GM18870 (cell line): ENCODE measurements at regions not wholly inside any gene's neighbourhood (a gene's known extent, or its start where the extent isn't known, plus 50 kb on each side); places are given as distances from the start of the nearest gene placed in this dataset.
A peak's percentile ranks its signal among the peaks of the same experiment; 100 is the strongest.

ENCODE experiments used
- ATAC-seq: cut with Tn5 transposase; IDR thresholded peaks from one replicate; pipeline ENCODE4 v1.9.1; 2021; ENCODE audit warnings: moderate library complexity; ENCODE audit not compliant: unreplicated experiment

- ATAC-seq, result peak; percentile 51
Observed at GRCh38 chr3:150074697-150075416, 104.2 kb upstream of the PFN2 start.

- ATAC-seq, result peak; percentile 69
Observed at GRCh38 chr3:150074277-150074676, 103.6 kb upstream of the PFN2 start.

DNA sequence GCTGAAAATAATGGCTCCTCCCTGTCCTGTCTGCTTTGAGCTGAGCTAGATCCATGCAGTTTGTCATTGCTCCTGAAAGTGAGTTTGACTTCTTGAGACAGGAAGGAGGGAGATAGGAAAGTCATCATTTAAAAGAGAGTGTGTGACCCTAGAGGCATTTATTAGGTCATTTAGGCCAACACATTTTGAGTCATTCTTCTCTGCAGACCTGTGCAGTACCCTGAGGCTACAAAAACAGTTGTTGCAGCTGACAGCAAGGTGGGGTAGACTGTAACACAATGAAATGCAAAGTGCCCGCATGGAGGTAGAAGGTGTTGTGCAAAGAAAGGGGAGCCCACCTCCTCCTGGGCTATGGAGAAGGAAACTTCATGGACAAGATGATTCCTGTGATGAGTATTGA lies 102.8 kb upstream of the PFN2 start:
- ATAC-seq, result no peak

GRCh38 chr3:150073031-150073430 lies 102.3 kb upstream of the PFN2 start:
- ATAC-seq, result no peak

DNA sequence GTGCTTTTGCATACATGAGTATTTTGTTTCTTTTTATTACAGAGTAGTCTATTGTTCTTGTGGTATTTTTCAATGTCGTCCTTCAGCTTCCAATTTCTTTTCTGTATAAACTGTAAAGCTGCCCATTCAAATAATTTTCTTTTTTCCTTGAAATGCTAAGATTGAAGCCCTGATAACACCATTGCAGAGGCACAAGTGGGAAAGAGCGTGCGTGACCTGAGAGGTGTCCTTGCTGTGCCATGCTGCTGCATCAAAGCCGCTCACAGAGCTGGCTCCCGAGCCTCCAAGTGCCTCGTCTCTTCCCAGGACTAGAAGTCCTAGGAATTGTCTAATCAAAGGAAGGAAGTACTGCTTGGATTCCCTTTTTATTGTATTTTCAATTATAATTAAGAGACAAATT lies 101.9 kb upstream of the PFN2 start:
- ATAC-seq, result no peak

GRCh38 chr3:150070271-150070670 lies 99.6 kb upstream of the PFN2 start:
- ATAC-seq, result no peak

DNA sequence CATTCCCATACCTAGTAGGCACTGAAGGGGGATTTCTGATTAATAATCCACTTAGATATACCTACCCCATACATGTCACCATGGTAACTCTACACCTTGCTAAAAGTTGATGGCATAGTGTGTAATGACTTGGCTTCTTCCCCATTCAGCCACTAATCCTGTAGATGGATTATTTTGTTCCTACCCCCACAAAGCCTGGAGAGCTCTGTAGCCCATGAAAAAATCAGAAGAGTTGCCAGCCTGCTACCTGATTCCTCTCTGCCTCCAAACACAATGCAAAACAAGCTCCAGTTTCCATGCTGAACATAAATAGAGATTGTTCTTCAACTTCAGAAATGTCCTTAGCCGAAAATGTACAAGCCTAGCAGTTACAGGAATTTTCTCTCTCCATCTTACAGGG lies 98.9 kb upstream of the PFN2 start:
- no peak for ATAC-seq

GRCh38 chr3:150069154-150069527 lies 98.4 kb upstream of the PFN2 start:
- no peak for ATAC-seq

GRCh38 chr3:150068440-150069153 lies 97.9 kb upstream of the PFN2 start:
- no peak for ATAC-seq

DNA sequence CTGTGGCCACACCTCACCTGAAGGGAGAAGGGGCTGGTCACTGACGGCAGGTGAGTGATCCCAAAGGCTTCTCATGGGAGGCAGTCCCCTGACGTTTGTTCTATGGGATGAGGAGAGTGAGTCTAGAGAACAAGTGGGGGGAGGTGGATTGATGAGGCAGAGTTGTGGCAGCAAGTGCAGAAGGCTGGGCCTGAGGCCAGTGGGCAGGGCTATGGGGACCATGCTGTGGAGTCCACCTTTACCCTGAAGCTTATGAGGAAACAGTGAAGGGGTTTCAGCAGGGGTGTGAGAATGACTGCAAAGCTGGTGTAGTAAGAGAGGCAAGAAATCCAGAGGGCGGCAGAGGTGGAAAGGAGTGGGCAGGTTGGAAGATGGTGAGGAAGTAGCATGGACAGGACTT lies 96.9 kb upstream of the PFN2 start:
- no peak for ATAC-seq

DNA sequence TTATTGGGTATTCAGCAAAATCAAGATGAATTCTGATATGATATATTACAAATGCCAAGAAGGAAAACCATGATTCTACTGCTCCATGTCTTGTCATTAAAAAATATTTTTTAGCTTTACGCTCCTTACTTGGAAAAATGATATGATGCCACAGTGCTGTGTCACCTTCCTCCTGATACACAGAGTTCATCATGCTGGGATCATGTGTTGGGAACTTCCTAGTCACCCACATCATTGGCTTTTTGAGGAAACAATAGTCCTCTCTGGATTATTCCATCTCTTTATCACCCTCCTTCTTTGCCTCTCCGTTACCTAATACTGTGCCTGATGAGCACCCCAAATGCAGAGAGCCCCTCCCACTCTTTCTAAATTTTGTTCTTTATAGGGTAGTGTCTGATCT lies 94.3 kb upstream of the PFN2 start:
- ATAC-seq, result no peak

GRCh38 chr3:150063237-150063636 lies 92.5 kb upstream of the PFN2 start:
- ATAC-seq, result no peak

GRCh38 chr3:150062492-150062891 lies 91.8 kb upstream of the PFN2 start:
- ATAC-seq, result no peak

DNA sequence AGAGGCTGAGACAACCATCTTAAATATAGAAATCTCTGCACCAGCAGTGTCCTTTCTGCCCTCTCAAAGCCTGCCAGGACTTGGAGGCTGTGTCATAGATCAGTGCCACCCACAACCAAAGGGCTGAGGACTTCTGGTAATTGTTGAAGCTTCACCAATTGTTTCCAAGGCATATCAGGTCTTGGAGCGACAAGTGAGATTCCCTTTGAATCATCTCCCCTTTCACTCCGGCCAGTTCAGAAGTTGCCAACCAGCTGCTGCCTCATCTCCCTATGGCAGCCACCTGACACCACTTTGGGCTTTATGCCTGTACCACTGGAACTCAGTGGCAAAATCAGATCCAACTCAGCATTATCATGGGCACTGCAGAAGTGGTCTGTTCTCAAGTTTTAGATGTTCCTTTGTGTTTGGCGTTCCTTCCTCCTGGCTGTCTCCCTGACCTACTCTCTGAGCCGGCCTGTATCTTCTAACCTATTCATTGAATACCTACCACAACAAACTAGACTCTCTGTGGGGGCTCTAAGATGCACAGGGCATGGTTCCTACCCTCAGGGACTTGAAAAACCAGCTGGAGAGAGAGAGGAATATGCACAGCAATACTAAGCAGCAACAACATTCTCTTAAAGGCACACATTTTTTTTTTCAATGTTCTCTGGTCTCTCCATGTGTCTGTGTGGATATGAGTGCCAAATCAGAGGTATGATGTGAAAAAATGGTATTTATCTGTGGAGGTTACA lies 90.8 kb upstream of the PFN2 start:
- ATAC-seq, result no peak

DNA sequence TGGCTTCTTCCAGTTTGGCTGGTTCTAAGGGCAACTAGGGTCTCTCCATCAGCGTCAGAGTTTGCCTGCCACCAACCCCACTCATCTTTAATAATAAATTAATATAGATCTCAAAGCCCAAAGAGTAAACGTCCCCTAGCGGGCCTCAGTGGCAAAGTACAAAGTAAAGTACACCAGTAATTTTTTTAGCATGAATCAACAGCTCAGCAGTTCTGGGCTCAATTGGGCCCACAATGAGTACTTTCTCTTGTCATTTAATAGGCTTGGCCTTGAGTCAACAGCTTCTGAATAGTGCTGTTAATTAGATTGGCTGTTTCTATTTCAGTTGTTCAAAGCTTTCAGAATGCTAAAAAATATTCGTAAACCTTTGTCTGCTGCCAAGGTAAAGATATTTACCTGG lies 89.0 kb upstream of the PFN2 start:
- ATAC-seq, result no peak

DNA sequence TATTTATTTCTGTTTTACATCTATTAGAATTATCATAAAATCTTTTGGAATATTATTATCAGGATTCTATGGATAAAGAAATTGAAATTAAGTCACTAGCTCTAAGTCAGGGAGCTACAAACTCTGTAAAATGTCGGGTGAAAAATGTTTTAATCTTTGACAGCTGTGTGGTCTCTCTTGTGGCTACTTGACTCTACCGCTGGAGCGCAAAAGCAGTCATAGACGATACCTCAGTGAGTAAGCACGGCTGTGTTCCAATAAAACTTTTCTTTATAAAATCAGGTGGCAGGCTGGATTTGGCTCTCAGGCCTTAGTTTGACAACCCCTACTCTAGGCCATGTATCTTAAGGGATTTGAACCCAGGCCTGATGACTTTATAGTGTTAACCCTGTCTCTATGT lies 88.5 kb upstream of the PFN2 start:
- ATAC-seq, result no peak

- ATAC-seq, result no peak
Observed at GRCh38 chr3:150057227-150057626, 86.5 kb upstream of the PFN2 start.

- ATAC-seq, result no peak
Observed at GRCh38 chr3:150055332-150055731, 84.6 kb upstream of the PFN2 start.

DNA sequence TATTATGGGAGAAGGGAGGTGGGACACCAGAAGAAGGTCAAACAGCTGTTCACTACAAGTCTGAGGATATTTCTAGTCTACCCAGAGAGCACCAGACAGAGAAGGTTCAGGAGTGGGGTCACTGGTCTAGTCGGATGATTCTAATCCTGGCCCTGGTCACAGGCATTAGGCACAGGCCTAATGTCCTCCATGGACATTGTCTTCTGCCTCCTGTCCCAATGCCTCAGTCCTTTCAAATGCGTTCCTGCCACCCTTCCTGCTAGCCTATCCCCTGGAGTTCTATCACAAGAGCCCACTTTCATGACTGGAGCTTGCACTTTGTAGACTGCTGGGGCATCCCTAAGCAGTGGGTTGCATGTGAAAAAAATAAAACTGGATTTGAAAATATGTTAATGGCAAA lies 83.9 kb upstream of the PFN2 start:
- no peak for ATAC-seq

GRCh38 chr3:150050510-150050909 lies 79.8 kb upstream of the PFN2 start:
- ATAC-seq, result no peak

GRCh38 chr3:150049317-150049716 lies 78.6 kb upstream of the PFN2 start:
- no peak for ATAC-seq

DNA sequence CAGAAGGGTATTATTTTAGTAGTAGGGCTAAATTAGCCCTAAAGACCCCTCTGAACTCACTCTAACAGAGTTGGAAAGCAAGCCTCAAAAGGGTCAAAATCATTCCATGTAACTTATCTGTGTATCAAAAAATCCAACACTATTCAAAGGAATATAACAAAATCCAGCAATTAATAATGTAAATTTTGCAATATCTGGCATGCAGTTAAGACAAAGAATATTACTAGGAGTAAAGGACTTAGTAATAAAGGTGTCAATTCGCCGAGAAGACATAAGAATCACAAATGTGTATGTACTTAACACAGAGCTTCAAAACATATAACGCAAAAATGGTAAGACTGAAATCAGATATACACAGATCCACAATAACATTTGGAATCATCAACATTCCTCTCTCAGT lies 71.2 kb upstream of the PFN2 start:
- no peak for ATAC-seq
